Stimulated activated CD8-positive, alpha-beta memory T cell treated with anti-CD3 and anti-CD28 coated beads, Interleukin-2, amount 100 ng/mL, for 48 hours (primary cell): ENCODE measurements at regions not wholly inside any gene's neighbourhood (a gene's known extent, or its start where the extent isn't known, plus 50 kb on each side); places are given as distances from the start of the nearest gene placed in this dataset.

Source experiments
- DNase-seq, 2 donors: peaks; one replicate each; pipeline ENCODE4 v3.0.0-alpha.2; 2020; ENCODE audit warnings: low read depth in 2 of 2

- DNase-seq = no peak
These were observed 55.4 kb upstream of the SIRPG start for GRCh38 chr20:1712634-1713624.

- DNase-seq = no peak
These were observed 54.4 kb upstream of the SIRPG start for GRCh38 chr20:1711826-1712601.

DNA sequence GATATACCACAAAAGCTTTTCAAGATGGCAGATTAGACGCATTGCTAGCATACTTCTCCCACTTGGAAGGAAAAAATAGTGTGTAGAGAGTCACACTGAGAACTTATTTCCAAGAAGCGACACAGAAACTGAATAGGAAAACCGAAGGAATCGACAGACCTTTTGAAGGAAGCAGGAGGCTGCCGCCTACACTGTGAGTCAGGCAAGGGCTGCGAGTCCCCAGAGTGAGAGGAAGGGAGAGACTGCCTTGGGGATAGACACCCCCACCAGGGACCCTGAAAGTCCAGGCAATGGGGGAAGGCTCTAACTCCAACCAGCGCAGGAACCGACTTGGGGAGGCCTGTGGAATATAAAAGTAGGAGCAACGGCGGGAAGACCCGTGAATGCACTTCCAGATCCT, 53.7 kb upstream of the SIRPG start:
- no peak for DNase-seq

GRCh38 chr20:1710484-1710883, 52.9 kb upstream of the SIRPG start:
- no peak for DNase-seq

DNA sequence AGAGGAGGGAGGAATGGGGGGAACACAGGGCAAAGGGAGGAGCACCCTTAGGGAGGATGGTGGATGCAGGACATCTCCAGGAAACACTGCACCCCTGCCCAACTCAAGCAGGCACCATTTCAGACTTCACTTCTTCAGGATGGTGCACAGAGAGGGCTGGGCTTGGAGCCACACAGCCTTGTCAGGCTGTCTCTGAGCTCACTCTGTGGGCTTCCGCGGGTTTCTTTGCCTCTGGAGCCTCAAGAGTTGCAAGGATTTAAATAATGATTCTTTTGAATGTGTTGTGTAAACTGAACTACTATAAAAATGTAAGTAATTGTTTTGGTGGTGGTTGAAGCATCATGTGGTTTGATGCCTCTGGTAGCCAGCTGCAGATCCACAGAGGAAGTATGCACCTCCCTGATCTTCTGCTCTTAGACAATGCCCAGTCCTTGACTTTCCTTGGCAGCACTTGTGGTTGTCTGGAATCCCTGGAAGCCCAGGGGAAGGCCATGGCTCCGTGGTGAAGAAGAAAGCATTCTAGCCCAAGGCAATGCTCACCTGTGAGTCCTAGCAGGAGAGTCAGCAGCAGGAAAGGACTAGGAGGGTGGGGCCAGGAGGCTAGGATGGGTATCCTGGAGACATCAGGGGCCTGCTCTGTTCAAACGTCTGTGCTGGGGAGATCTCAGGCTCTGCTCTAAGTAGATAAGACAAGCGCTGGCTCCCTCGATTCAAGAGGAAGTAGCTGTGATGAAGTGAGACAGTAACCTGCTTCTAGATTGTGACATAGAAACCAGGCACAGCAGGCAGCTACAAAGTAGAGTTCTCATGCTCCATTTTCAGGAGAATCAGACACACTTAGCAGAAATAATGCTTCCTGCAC, 50.2 kb upstream of the SIRPG start:
- DNase-seq = no peak
